ENCODE measurements at regions not wholly inside any gene's neighbourhood (a gene's known extent, or its start where the extent isn't known, plus 50 kb on each side); places are given as distances from the start of the nearest gene placed in this dataset.

- no CpG with 5 or more reads among the region's 4 CpGs for WGBS (ENCODE audit: insufficient coverage)
- Mint-ChIP-seq H3K36me3 (peaks cover 0 to 2% of the 10 kb centered on the region in 2 donors), H3K27ac (peak overlapping the region; percentile 66 to 97 (median 92)), H3K27me3 (ENCODE audit: low read depth in 3 of 3) (peaks cover 0 to 1% (median 0%) of the 10 kb centered on the region in 3 donors), H3K4me1 (peaks cover 43% of the 10 kb centered on the region), H3K9me3 (peaks cover 0 to 2% (median 0%) of the 10 kb centered on the region in 7 donors), H3K4me3 (peak overlapping the region in 1 of 2 donors; percentile 72)
- H3K4me2 ChIP-seq (replicated peaks; ENCODE audit: extremely low read depth, low read length, poor library complexity, severe bottlenecking): peak overlapping the region; percentile 52
- peak; percentile 20 to 33 (median 24) for DNase-seq
- intact Hi-C loops (cut with micrococcal nuclease): loop anchor here (5.0 to 10.0 kb wide), 2 partner anchors 37 to 190 kb away; no protein-coding TSS in a partner anchor
- no peak overlapping the region for H3K9ac ChIP-seq (ENCODE audit: insufficient read depth, low read length, poor library complexity, severe bottlenecking)
- H4K20me1 ChIP-seq (ENCODE audit: insufficient read depth, low read length): no peaks in the 10 kb centered on the region
- no peaks in the 10 kb centered on the region for H3K27me3 ChIP-seq (ENCODE audit: control insufficient read depth in 2 of 2, insufficient read depth in 2 of 2, low read length in 2 of 2)
- TF ChIP-seq CTCF (IDR thresholded peaks at IDR 0.05): no peak
- no peaks in the 10 kb centered on the region for H3K9me3 ChIP-seq (replicated peaks in 1 of 2; ENCODE audit: control insufficient read depth in 1 of 2, insufficient read depth in 1 of 2, low read length in 2 of 2)
- H3K4me1 ChIP-seq (ENCODE audit: control insufficient read depth in 1 of 2, insufficient read depth in 2 of 2, low read length in 2 of 2): peaks cover 43 to 48% of the 10 kb centered on the region in 2 donors
- no peaks in the 10 kb centered on the region for H3K79me2 ChIP-seq (ENCODE audit: insufficient read depth, low read length)
- peak overlapping the region in 1 of 2 donors; percentile 79 for H3K27ac ChIP-seq (ENCODE audit: low read depth in 1 of 2, low read length in 2 of 2)
- H2AFZ ChIP-seq (ENCODE audit: insufficient read depth, low read depth, low read length, poor library complexity, severe bottlenecking): no peak overlapping the region
- no peaks in the 10 kb centered on the region for H3K36me3 ChIP-seq (replicated peaks in 1 of 2; ENCODE audit: control insufficient read depth in 1 of 2, insufficient read depth in 2 of 2, low read length in 2 of 2)
- H3K4me3 ChIP-seq (replicated peaks in 1 of 3; ENCODE audit: low read depth in 2 of 3, low read length in 3 of 3): peak overlapping the region in 1 of 3 experiments; percentile 49
Measured at GRCh38 chr3:5464649-5465048, 277.1 kb downstream of the EDEM1 start.

- intact Hi-C loops (cut with micrococcal nuclease): loop anchor here in 1 of 2 donors (5.0 to 10.0 kb wide), 2 partner anchors 38 to 190 kb away; no protein-coding TSS in a partner anchor
- H3K4me1 Mint-ChIP-seq: peaks cover 43% of the 10 kb centered on the region
- H3K4me2 ChIP-seq (replicated peaks; ENCODE audit: extremely low read depth, low read length, poor library complexity, severe bottlenecking): peak overlapping the region; percentile 52
- H4K20me1 ChIP-seq (ENCODE audit: insufficient read depth, low read length): no peaks in the 10 kb centered on the region
- H2AFZ ChIP-seq (ENCODE audit: insufficient read depth, low read depth, low read length, poor library complexity, severe bottlenecking): no peak overlapping the region
- WGBS (ENCODE audit: insufficient coverage): no CpG with 5 or more reads among the region's 3 CpGs
- H3K36me3 ChIP-seq (replicated peaks in 1 of 2; ENCODE audit: control insufficient read depth in 1 of 2, insufficient read depth in 2 of 2, low read length in 2 of 2): no peaks in the 10 kb centered on the region
- no peaks in the 10 kb centered on the region for H3K79me2 ChIP-seq (ENCODE audit: insufficient read depth, low read length)
- DNase-seq: peak in 2 of 3 donors; percentile 39 to 50
- H3K27ac Mint-ChIP-seq: peak overlapping the region; percentile 66 to 97 (median 92)
- TF ChIP-seq CTCF (IDR thresholded peaks at IDR 0.05): no peak
- H3K27me3 Mint-ChIP-seq (ENCODE audit: low read depth in 3 of 3): peaks cover 0 to 1% (median 0%) of the 10 kb centered on the region in 3 donors
- no peak overlapping the region for H3K9ac ChIP-seq (ENCODE audit: insufficient read depth, low read length, poor library complexity, severe bottlenecking)
- peaks cover 43 to 48% of the 10 kb centered on the region in 2 donors for H3K4me1 ChIP-seq (ENCODE audit: control insufficient read depth in 1 of 2, insufficient read depth in 2 of 2, low read length in 2 of 2)
- peak overlapping the region in 1 of 3 experiments; percentile 49 for H3K4me3 ChIP-seq (replicated peaks in 1 of 3; ENCODE audit: low read depth in 2 of 3, low read length in 3 of 3)
- H3K36me3 Mint-ChIP-seq: peaks cover 0 to 2% of the 10 kb centered on the region in 2 donors
- H3K9me3 ChIP-seq (replicated peaks in 1 of 2; ENCODE audit: control insufficient read depth in 1 of 2, insufficient read depth in 1 of 2, low read length in 2 of 2): no peaks in the 10 kb centered on the region
- peak overlapping the region in 1 of 2 donors; percentile 79 for H3K27ac ChIP-seq (ENCODE audit: low read depth in 1 of 2, low read length in 2 of 2)
- no peaks in the 10 kb centered on the region for H3K27me3 ChIP-seq (ENCODE audit: control insufficient read depth in 2 of 2, insufficient read depth in 2 of 2, low read length in 2 of 2)
- peak overlapping the region; percentile 2 to 72 for H3K4me3 Mint-ChIP-seq
- peaks cover 0 to 2% (median 0%) of the 10 kb centered on the region in 7 donors for H3K9me3 Mint-ChIP-seq
Measured at GRCh38 chr3:5465183-5465582, 277.7 kb downstream of the EDEM1 start.
